Nucleus accumbens (tissue), 56 donors: ENCODE measurements at regions not wholly inside any gene's neighbourhood (a gene's known extent, or its start where the extent isn't known, plus 50 kb on each side); places are given as distances from the start of the nearest gene placed in this dataset.
A peak's percentile ranks its signal among the peaks of the same experiment; 100 is the strongest.

Source experiments
- DNase-seq, 56 donors: peaks; one replicate each; lab custom pipeline; 2025; lab: John Stamatoyannopoulos, UW

DNA sequence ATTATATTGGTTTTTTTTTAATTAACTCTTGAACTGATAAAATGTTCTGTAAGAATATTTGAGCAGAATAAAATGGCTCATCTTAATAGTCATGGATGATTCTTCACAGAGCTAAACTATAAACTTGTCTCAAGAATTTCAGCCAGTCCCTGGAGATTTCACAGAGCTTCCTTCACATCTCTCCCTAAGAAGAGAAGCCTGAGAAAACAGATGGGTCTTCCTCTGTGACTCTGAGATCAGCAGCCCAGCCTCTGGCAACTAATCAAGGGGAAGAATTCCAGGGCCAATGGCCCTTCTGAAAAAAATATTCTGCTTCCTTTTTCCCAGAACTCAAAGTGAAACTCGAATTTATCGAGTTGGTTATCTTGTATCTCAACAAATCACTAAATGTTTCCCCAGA, 122.2 kb upstream of the ITGA1 start:
- no peak for DNase-seq

DNA sequence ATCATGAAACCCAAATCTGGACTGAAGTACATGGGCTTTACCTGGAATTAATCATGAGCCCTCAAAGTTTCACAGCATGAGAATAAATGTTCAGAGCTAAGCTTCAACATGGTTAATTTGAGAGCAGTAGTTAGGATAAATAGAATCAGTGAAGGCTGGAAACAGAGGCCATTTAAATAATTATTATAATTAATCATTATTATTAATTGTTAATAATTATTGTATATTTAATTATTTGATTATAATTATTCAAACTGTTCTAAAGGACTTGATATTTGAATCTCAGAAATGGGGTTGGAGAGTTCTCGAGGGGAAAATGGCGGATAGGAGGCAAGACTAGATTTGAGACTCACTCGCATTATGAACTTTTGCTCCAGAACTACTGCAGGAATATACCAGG, 119.6 kb upstream of the ITGA1 start:
- no peak for DNase-seq

DNA sequence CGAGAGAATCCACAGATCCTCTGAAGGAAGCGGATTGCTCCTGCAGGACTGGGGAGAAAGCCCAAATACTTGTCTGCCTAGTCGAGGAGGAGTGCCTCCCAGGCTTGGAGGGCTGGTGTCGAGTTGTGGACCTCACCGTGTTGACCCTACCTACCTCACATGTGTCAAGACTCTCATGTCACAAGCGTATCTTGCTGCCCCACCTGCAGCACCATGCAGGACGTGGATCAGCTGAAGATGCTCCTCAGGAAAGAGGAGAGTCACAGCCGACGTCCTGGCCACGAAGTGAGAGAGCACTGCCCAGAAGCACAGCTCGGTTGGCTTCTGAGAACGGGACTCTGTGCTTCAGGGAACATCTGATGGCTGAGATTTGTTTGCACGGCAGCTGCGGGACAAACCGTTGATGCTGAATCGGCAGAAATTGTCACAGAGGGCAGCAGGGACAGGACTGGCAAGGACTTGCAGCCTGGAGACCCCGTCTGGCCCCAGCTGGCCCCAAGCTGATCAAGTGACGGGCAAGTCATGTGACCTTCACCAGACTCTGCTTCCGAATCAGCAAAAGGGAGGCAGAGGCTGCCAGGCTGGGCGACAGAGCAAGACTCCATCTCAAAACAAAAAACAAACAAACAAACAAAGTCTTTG, 119.1 kb upstream of the ITGA1 start:
- DNase-seq: peak in 16 of 56 donors; percentile 0 to 38 (median 8)

DNA sequence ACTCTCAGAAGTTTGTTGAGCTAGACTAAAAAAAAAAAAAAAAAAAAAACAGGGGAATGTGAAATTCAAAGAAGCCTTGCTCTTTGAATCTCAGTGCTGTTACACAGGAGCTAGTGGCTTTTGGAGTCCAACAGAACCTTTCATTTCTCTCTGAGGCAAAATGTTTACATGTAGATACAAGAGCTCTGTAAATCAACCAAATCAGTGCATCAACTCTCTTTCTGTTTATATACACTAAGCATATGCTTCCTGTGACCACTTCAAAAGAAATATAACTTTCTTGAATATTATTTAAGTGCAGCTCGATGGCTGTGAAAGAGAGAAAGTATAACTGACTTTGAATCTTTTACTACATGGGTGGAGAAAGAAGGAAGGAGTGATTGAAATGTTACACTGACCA, 115.3 kb upstream of the ITGA1 start:
- no peak for DNase-seq

DNA sequence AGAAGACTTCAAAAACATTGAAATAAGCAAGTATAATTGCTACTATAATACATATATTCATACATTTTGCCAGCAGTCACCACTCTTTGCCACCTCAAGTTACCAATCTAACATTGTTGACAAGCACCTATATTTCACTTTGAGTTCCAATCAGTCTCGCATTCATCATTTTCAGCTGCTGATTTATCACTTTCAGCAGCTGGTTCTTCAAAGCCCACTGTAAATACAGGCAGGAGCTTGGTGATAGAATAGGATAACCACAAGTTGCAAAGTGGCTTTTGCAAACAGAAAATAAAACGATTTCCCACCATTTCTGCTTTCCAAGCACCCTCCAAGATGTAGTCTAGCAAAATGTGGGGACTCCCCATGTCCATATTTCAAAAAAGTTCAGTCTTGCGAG, 114.2 kb upstream of the ITGA1 start:
- no peak for DNase-seq

DNA sequence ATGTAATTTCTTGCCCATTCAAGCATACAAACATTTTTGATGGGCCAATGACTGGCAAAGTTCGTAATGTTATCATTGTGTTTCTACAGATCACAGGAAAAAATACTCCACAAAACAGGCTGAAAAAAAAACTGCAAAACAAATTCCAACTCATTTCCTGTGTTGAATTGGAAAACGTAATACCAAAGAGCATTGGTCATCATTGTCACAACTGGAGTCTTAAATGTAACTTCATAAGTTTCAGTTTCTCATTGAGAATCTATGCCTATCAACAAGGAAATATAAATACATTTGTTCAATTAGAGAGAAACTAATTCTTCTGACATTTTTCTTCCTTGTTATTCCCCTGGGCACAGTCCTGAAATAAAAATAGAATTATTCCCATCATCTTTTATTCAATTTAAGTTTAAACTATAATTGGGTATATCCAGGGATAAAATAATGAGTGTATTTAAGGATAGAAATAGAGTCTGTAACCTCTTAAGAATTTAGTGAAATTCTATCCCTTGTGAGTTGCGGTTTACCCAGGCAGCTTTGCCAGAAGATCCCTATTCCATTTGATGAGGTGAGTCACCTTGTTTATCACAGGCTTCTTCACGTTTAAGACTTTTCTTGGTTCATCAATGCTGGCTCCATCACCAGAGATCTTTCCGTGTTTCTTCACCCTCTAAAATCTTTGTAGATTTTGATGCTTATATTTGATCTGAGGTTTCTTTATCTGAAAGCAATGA, 112.7 kb upstream of the ITGA1 start:
- DNase-seq: no peak

DNA sequence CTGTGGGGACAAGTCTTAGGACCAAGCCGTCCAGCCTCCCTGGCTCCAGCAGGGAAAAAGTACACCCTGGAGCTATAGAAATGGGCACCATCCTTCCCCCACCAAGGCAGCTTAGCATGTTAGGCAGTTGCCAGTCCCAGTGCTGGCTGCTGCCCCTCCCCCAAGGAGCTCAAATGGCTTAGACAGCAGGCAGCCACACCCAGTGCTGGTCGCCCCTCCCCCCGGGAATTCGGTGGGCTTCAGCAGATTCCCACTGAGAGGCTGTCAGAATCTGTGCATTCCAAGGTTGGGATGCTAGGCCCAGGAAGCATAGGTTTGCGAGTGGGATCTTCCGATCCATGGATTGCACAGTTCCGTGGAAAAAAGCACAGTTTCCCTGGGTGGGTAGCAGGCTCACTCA, 105.2 kb upstream of the ITGA1 start:
- DNase-seq: no peak

DNA sequence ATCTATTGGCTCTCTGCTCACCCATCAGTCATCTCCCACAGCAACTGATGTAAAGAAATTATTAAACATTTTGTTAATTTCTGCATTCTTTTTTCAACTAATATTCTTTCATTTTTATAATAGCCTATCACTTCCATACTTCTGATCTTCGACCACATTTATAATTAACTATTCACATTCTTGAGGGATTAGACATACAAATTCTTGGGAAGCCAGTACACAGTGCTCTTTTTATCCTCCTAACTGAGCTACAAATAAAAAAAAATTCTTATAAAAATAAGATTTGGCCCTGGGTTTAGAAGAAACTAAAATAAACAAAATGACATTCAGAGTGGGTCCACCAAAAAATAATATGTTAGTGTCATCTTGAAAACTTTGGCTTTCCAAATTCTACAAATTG, 103.7 kb upstream of the ITGA1 start:
- DNase-seq: no peak

DNA sequence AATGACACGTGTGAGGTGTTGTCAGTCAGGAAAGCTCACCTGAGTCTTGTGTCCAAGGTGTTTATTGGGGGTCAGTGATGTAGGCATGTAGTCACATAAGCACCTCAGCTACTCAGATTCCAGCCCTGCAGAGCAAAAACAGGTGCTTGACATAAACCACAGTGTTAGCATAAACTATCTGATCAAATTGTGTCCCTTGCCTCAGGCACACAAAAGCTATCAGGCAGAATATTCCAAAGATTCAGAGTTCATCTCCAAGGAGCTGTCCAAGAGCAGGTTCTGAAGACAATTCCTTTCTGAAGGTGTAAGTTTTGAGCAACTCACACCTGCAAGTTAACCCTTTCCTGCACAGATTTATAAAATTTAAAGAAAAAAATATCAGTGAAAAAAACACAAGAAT, 102.2 kb upstream of the ITGA1 start:
- DNase-seq: no peak

DNA sequence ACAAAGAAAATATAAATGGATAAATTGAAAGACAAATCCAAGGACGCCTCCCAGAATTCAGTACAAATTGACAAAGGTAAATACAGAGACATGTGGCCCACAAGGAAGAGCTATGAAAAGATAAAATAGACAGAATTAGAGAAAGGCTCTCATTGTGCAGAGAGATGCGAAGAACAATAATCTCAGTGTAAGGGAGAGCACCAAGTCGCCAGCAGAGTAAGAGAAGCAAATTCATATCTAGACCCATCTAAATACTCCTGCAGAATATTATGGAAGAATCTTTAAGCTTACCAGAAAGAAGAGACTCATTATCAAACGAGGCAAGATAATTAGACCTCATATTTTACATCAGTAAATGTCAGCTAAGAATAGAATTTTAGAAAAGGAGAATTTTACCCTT, 101.7 kb upstream of the ITGA1 start:
- DNase-seq: no peak

DNA sequence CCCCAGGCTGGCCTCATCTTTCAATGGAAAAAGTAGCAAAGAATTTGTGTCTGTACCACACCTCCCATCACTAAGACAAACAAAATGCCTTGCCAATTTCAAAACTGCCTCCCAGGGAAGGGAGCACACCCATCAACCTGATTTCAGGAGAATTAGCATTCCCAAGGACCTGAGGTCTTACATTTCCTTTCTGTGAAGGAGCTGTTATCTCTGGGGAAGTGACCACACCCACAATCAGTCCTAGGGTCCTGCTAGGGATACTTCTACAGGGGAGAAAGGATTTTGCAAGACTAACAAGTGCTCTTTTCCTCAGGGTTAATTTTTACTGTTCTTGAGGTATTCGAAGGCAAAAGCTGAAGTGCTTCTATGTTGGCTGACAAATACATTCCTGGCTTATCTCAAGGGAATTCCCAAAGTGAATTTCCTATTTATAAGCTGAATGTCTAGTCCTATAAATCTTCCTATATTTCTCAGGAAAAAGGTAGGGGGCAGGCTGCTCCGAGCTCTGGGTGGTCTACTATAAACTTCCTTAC, 97.4 kb upstream of the ITGA1 start:
- DNase-seq: no peak

DNA sequence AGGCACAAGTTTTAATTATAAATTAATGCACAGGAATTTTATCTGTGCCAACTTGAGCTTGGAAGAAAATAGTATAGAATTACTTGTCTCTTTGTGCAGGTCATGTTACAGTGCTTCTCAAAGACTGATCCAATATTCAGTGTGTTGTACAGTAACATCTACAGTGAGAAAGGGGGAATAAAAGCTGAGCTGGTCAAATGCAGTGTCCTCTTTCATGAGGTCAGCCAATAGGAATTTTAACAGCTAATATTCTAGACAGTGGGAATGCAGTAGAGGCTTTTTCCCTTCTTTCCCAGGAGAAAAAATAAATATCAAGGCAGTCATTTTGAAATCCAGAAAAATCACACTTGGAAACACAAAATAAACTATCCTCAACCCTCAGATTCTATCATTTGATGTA, 95.7 kb upstream of the ITGA1 start:
- DNase-seq: no peak

DNA sequence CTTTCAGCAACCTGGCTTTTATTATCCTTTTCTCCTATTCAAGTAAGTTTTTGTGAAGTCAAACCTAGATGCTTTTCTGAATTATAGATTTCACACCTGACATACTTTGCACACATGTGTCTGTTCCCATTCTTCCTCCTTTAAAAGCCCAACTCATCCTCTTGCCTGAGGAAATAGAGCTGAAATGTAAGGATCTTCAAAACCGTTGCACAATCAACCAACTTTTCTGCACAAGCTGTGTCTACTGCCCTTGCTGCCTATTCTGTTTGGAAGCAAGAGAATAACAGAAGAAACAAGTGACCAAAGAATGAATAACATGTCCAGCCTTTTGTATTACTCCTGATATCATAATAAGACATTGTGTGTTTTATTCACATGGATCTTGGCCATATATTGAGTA, 95.1 kb upstream of the ITGA1 start:
- no peak for DNase-seq

DNA sequence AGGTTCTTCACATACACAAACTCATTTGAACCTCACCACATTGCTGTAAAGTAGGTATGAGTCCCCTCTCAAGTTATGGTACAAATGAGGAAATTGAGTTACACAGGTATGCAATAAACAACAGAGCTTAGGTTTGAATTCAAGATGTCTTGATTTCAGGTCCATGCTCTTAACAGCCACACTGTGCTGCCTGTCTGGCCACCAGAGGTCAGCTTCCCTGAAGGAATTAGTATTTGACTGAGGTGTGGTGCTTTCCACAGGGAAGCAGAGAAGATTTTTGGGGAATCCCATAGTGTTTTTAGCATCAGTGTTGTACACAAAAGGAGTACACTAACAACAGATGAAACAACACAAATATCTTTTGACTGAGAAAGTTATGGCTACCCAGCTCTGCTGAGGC, 94.4 kb upstream of the ITGA1 start:
- peak in 1 of 56 donors; percentile 5 for DNase-seq

DNA sequence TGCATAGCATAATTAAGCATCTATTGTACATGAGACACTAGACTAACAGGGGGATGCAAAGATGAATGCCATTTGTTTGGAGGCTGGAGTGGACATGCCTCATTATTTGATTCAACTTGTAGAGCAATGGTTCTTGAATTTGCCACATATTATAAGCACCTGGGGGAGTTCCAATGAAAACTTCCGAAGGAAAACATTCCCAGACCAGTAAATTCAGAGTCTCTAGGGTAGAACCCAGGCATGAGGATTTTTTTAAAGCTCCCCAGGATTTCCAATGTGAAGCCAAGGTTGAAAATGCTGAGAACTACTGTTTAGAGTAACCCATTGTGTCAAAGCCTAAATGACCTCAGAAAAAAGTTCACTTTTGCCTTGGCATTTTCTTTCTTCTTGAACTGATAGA, 93.9 kb upstream of the ITGA1 start:
- no peak for DNase-seq

DNA sequence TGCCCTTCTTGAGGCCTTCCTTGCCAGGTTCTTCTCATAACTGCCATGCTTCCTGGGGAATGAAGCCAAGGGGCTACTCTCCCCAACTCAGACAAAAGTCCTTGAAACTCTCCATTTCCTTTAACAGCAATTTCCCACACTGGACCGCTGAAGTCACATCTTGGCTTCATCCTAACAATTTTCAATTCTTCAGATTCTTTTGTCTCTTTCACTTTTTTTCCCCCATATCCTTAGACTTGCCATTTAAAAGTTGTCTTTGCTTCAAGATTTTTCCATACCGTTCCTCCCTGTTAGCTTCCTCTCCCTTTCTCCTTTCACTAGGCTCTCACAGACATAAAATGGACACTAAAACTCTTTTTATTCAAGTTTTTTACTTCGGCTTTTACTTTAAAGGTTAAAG, 93.1 kb upstream of the ITGA1 start:
- no peak for DNase-seq

DNA sequence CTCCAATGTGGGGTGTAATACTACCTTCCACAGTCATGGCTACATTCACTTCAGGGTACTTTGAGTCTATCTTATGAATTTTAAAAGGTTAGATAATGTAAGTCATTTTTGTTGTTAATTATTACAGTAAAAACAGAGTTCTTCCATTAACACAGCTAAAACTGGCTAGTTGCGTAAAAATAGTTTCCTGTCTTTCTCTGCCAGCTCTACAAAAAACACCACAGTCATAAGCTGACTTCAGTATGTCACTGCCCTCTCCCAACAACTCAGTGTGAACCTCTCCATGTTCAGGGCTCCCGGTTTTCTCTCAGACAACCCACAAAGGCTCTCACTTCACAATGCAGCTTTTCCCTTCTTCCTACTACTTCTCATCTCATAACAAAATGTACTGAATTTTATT, 84.8 kb upstream of the ITGA1 start:
- DNase-seq: no peak

DNA sequence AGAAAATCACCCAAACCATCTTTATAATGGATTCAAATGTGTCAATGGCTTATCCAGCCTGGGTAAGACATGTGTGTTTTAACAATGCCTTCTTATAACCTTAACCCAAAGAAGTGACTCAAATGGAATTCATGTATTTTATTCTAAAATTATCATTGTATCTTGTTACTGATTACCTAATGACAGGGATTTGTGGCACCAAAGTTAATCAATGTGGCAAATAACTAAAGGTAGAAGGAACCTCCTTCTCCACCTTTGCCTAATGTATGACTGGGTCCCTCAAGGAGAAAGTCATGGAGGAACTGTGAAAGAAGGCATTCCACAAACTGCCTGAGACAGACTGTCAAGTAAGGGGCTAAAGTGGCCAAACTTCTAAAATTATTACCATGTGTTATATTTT, 84.4 kb upstream of the ITGA1 start:
- no peak for DNase-seq

DNA sequence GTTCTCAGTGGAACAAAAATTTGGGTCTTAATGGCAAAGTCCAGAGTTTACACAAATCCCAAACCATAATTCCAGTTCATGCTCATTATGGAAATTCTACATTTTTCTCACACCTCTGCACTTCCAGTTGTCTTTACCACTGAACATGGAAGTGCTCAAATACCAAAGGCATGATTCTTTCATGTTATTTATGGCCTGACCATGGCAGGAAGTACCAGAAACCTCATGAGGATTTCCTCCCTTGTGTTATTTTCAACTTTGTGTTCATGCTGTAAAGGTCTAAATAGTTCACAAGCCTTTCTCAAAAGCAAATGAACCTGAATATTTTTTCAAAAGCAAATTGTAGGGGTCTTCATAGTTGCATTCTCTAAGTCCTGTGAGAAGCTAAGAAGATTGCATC, 82.0 kb upstream of the ITGA1 start:
- DNase-seq: no peak

DNA sequence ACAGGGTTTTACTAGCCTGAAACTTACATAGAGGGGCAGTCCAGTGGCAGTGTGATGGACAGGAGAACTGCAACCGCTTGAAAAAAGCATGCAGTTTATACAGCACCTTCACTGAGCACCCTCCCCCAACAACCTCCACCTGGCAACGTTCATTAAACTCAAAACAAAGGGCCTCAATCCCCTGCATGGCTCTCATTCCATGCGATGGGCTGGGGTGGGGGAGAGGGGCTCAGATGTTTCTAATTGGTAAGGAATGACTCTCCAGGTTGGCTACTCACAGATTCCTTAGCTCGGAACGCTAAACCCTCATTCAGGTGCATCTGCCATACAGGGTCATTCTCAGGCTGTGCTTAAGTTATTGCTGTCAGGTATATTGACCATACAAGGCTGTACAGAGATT, 80.9 kb upstream of the ITGA1 start:
- DNase-seq: no peak

DNA sequence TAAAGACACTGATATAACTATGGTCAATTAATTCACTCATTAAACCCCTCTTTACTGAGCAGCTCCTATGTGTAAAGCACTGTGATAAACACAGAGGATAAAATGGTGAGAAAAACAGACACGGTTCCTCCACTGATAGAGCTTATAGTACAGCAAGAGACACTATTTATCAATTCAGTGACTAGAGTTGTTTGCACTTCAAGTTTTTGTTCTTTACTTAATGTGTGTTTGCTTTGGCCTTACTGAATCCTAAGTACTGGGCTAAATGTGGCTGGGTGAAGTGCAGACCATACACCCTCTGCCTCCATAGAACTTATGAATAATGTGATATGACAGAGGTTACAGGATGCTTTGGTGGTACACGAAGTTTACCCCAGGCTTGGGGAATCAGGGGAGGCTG, 80.1 kb upstream of the ITGA1 start:
- DNase-seq: no peak

DNA sequence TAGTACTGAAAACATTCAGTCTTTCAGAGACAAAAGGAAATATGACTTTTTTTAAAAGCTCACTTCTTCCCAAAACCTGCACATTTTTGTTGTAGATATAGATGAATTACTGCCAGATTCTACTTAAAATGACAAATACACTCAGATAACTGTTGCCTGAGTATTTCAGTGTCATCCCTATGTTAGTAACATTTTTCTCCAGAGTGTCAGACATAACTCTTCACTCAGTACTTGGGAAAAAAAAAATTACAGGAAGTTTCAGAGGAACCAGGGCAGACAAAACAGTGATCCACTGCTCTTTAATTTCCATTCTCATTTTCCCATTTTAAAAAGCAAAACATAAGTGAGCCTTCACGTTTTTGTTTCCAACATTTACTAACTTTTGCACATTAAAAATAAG, 79.3 kb upstream of the ITGA1 start:
- DNase-seq: no peak
